MM.1S (cell line): ENCODE measurements at regions not wholly inside any gene's neighbourhood (a gene's known extent, or its start where the extent isn't known, plus 50 kb on each side); places are given as distances from the start of the nearest gene placed in this dataset.

Experiments used
- CTCF ChIP-seq: fragments of 300-600 bp; sonication (generic); IDR thresholded peaks from 2 replicates; pipeline ENCODE4 v1.5.1; 2016; ENCODE audit warnings: antibody characterized with exemption, low read length, mixed read lengths
- EZH2 ChIP-seq: fragments of 300-600 bp; sonication (generic); optimal IDR thresholded peaks from 2 replicates; pipeline ENCODE3; 2017; ENCODE audit warnings: low read depth, mild to moderate bottlenecking, antibody characterized with exemption, low read length, mixed read lengths
- EZH2phosphoT487 ChIP-seq: fragments of 300-600 bp; sonication (generic); IDR thresholded peaks from 2 replicates; pipeline ENCODE4 v1.6.1; 2018; ENCODE audit warnings: antibody characterized with exemption, low read length

- TF ChIP-seq CTCF: no peak
- no peak for TF ChIP-seq EZH2
- TF ChIP-seq EZH2phosphoT487: no peak
These were observed 72.4 kb upstream of the MBOAT1 start for GRCh38 chr6:20284672-20285071.
